Endothelial cell of umbilical vein (primary cell): ENCODE measurements at regions not wholly inside any gene's neighbourhood (a gene's known extent, or its start where the extent isn't known, plus 50 kb on each side); places are given as distances from the start of the nearest gene placed in this dataset.

Experiments
- BruUV-seq: library from RNA; stranded (reverse); fragments of 400-500 nt; replicated peaks from 2 replicates; lab custom pipeline; 2021; lab: Mats Ljungman, UMichigan
- CTCF ChIA-PET: fragments of 300-600, 350-600 bp; sonication (Branson Sonifier 250); formaldehyde crosslinking; loops from one replicate; lab custom pipeline; 2021; ENCODE audit warnings: antibody characterized with exemption, inconsistent platforms; lab: Charles Lee
- POLR2A ChIA-PET: fragments of 300-600, 350-600 bp; sonication (Branson Sonifier 250); formaldehyde crosslinking; loops from one replicate; lab custom pipeline; 2021; ENCODE audit warnings: antibody characterized with exemption, inconsistent platforms; lab: Charles Lee
- DNase-seq: peaks from one replicate; pipeline ENCODE4 v3.0.0-alpha.2; 2011; ENCODE audit warnings: low read depth, low spot score
- FAIRE-seq: peaks from 2 replicates; lab custom pipeline; 2011; peaks lifted over from hg19 to GRCh38; lab: Jason Lieb, UNC
- H2AFZ ChIP-seq: 2 replicates; pipeline ENCODE4 v1.6.0; 2012; ENCODE audit warnings: low read depth, low read length, control low read depth, inconsistent platforms
- H3K27ac ChIP-seq: 2 replicates; pipeline ENCODE4 v1.5.1; 2011; ENCODE audit warnings: low read depth, mild to moderate bottlenecking, control low read depth, low read length, moderate library complexity; ENCODE audit not compliant: insufficient read depth
- H3K27me3 ChIP-seq, 2 experiments: 2 replicates each; pipeline versions ENCODE4 v1.6.0 to v1.6.1; 2011; ENCODE audit warnings: low read length in 2 of 2, mixed read lengths in 1 of 2; ENCODE audit not compliant: control insufficient read depth in 2 of 2, insufficient read depth in 2 of 2
- H3K36me3 ChIP-seq, 2 experiments: 2 replicates in 1 of 2; 3 replicates in 1 of 2; pipeline ENCODE4 v1.5.1; 2011; ENCODE audit warnings: low read length in 2 of 2, mild to moderate bottlenecking in 1 of 2, moderate library complexity in 1 of 2; ENCODE audit not compliant: control insufficient read depth in 2 of 2, insufficient read depth in 2 of 2; ENCODE audit errors: extremely low read depth in 1 of 2
- H3K4me1 ChIP-seq: 3 replicates; pipeline ENCODE4 v1.5.1; 2011; ENCODE audit warnings: mild to moderate bottlenecking, low read length; ENCODE audit not compliant: control insufficient read depth, insufficient read depth; ENCODE audit errors: extremely low read depth
- H3K4me2 ChIP-seq: 2 replicates; pipeline ENCODE4 v1.6.1; 2011; ENCODE audit warnings: low read length, control low read depth, mixed read lengths; ENCODE audit not compliant: insufficient read depth
- H3K4me3 ChIP-seq, 3 experiments: fragments of 200-600 bp in 1 of 3; sonication (generic), shearing (Covaris generic) in 1 of 3; replicated peaks in 1 of 3; 2 replicates each; pipeline ENCODE4 v1.5.1; 2011 to 2016; ENCODE audit warnings: control low read depth in 3 of 3, low read length in 3 of 3, mild to moderate bottlenecking in 2 of 3, inconsistent platforms in 1 of 3, low read depth in 1 of 3, moderate library complexity in 1 of 3; ENCODE audit not compliant: insufficient read depth in 1 of 3
- H3K79me2 ChIP-seq: 2 replicates; pipeline ENCODE4 v1.6.0; 2012; ENCODE audit warnings: low read length, inconsistent platforms; ENCODE audit not compliant: control insufficient read depth, insufficient read depth
- H3K9ac ChIP-seq: replicated peaks from 2 replicates; pipeline ENCODE3; 2011; ENCODE audit warnings: low read length, control low read depth; ENCODE audit not compliant: insufficient read depth; ENCODE audit errors: extremely low read depth
- H3K9me1 ChIP-seq: replicated peaks from 3 replicates; pipeline ENCODE4 v1.6.0; 2011; ENCODE audit warnings: mild to moderate bottlenecking, low read length; ENCODE audit not compliant: control insufficient read depth, insufficient read depth; ENCODE audit errors: extremely low read depth
- H3K9me3 ChIP-seq: replicated peaks from 2 replicates; pipeline ENCODE4 v1.5.1; 2012; ENCODE audit warnings: low read length, inconsistent platforms; ENCODE audit not compliant: control insufficient read depth, insufficient read depth
- H4K20me1 ChIP-seq: replicated peaks from 2 replicates; pipeline ENCODE3; 2011; ENCODE audit warnings: mild to moderate bottlenecking, low read length; ENCODE audit not compliant: control insufficient read depth, insufficient read depth; ENCODE audit errors: extremely low read depth
- CTCF ChIP-seq, 2 donors: IDR thresholded peaks; 1 replicate in 1 of 2; 2 replicates in 1 of 2; pipeline ENCODE4 v1.5.1; 2011; ENCODE audit warnings: low read length in 2 of 2, mild to moderate bottlenecking in 2 of 2, moderate library complexity in 2 of 2, control low read depth in 1 of 2, inconsistent platforms in 1 of 2, low read depth in 1 of 2; ENCODE audit not compliant: insufficient read depth in 1 of 2; ENCODE audit errors: extremely low read depth in 1 of 2
- EZH2 ChIP-seq: IDR thresholded peaks from 2 replicates; pipeline ENCODE4 v1.6.1; 2012; ENCODE audit warnings: borderline replicate concordance, low read depth, mild to moderate bottlenecking, moderate library complexity, low read length, inconsistent platforms; ENCODE audit not compliant: severe bottlenecking
- FOS ChIP-seq: IDR thresholded peaks from 2 replicates; pipeline ENCODE4 v1.6.1; 2011; ENCODE audit warnings: mild to moderate bottlenecking, low read length, moderate library complexity, borderline replicate concordance; ENCODE audit not compliant: insufficient read depth
- GATA2 ChIP-seq: IDR thresholded peaks from 2 replicates; pipeline ENCODE4 v1.7.0; 2011; ENCODE audit warnings: low read depth, mild to moderate bottlenecking, moderate library complexity, mixed read lengths, low read length; ENCODE audit not compliant: insufficient read length, insufficient read depth
- JUN ChIP-seq: IDR thresholded peaks from 2 replicates; pipeline ENCODE4 v1.6.1; 2011; ENCODE audit warnings: borderline replicate concordance, low read depth; ENCODE audit not compliant: insufficient read length, insufficient read depth
- MYC ChIP-seq: IDR thresholded peaks from one replicate; pipeline ENCODE4 v1.6.1; 2011; ENCODE audit warnings: mild to moderate bottlenecking, low read depth, low read length
- POLR2A ChIP-seq: IDR thresholded peaks from 2 replicates; pipeline ENCODE4 v1.6.1; 2012; ENCODE audit warnings: low read depth, mild to moderate bottlenecking, control low read depth, low read length
- POLR2AphosphoS5 ChIP-seq: IDR thresholded peaks from 2 replicates; pipeline ENCODE4 v1.6.1; 2012; ENCODE audit warnings: low read depth, mild to moderate bottlenecking, control low read depth, low read length, moderate library complexity; ENCODE audit not compliant: insufficient read depth
- dilution Hi-C: fragments of 300-500 bp; cut with MboI; formaldehyde crosslinking; loops from one replicate; pipeline ENCODE4 v1.15.0; 2019; ENCODE audit warnings: low sequenced_read_pairs; ENCODE audit not compliant: extremely low pct_ligation_motif_present
- intact Hi-C: fragments of 100-400 bp; cut with micrococcal nuclease; formaldehyde crosslinking; loops from one replicate; pipeline ENCODE4 v1.10.0; 2022
- TF ChIP-seq, protein P1 (sequence below): IDR thresholded peaks from 2 replicates; pipeline ENCODE4 v1.6.1; 2011; ENCODE audit not compliant: insufficient read depth, insufficient read length

DNA sequence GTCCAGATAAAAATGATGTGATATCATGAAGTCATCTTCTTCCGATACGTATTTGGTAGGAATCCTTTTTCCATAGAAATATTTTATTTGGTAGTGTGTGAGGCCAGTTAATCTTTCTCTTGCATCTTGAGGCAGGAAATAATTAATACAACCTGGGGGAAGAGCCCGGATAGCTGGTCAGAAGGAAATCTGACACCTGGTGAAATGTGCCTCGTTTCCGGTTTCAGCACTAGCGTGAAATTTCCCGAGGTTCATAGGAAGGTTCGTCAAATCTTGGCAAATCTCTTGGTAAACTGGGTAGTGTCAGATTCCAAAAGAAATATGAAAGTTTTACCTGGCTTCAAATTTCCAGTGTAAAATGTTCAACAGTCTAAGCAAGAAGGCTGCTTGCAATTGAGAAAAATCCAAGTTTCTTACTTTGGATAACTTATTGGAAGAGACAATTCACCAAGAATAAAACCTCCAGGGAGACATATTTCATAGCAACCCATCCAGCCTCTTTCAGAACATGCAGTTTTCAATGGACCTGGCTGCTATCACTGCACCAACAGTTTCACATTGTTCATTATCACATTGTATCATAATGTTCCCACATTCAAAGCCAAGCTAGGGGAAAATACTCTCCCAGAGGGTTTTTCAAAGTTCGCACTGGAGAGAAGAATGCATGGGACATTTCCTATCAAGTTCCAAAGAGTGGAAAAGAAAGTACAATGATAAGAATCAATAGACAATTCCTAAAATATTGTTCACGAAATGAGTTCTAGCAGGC lies 454.5 kb upstream of the CITED2 start:
- FAIRE-seq (no peak), DNase-seq (no peak)
- no peak overlapping the region for H3K9ac ChIP-seq
- H3K4me1 ChIP-seq, result no peaks in the 10 kb centered on the region
- H3K4me2 ChIP-seq, result no peak overlapping the region
- POLR2A ChIA-PET, result no interaction called here
- dilution Hi-C loops, result no loop called here
- TF ChIP-seq MYC (no peak), POLR2AphosphoS5 (no peak)
- BruUV-seq, result no TSS peak
- no peaks in the 10 kb centered on the region for H3K27me3 ChIP-seq
- CTCF ChIA-PET, result no interaction called here
- intact Hi-C loops, result no loop called here
- no peaks in the 10 kb centered on the region for H3K9me1 ChIP-seq
- no peak overlapping the region for H2AFZ ChIP-seq
- no peaks in the 10 kb centered on the region for H3K9me3 ChIP-seq
- no peak overlapping the region for H3K4me3 ChIP-seq
- no peaks in the 10 kb centered on the region for H3K36me3 ChIP-seq
- H3K79me2 ChIP-seq, result no peaks in the 10 kb centered on the region
- H3K27ac ChIP-seq, result no peak overlapping the region
- no peaks in the 10 kb centered on the region for H4K20me1 ChIP-seq

DNA sequence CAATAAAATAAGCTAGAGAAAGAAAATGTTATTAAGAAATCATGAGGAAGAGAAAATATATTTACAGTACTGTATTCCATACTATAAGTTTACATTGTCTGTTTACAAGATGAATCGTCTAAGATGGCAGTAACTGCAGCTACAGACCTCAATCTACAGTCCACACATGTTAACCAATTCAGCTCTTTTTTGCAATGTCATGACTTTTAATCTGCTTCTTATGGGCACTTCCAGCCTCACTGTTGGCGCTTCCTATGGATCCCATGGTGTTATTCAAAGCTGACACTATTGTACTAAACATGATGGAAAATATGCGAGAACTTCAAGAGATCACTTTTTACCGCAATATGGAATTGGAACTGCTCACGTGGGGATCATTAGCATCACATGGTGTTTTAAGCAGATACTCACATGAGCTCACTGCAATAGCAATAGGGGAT lies 451.5 kb upstream of the CITED2 start:
- no peaks in the 10 kb centered on the region for H3K79me2 ChIP-seq
- no peak overlapping the region for H3K9ac ChIP-seq
- no peaks in the 10 kb centered on the region for H3K9me3 ChIP-seq
- no TSS peak for BruUV-seq
- no peaks in the 10 kb centered on the region for H4K20me1 ChIP-seq
- POLR2A ChIA-PET, result no interaction called here
- DNase-seq (no peak), FAIRE-seq (no peak)
- no peak overlapping the region for H3K27ac ChIP-seq
- dilution Hi-C loops (no loop called here), intact Hi-C loops (no loop called here)
- no peaks in the 10 kb centered on the region for H3K36me3 ChIP-seq
- TF ChIP-seq POLR2AphosphoS5 (no peak), CTCF (IDR thresholded peaks at IDR 0.05; ENCODE audit: extremely low read depth in 1 of 2, insufficient read depth in 1 of 2, low read depth in 1 of 2, low read length in 2 of 2) (no peak), EZH2 (no peak), GATA2 (no peak), POLR2A (no peak), FOS (no peak), MYC (no peak), JUN (no peak)
- TF ChIP-seq, protein P1, sequence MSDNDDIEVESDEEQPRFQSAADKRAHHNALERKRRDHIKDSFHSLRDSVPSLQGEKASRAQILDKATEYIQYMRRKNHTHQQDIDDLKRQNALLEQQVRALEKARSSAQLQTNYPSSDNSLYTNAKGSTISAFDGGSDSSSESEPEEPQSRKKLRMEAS, result no peak
- H3K27me3 ChIP-seq, result no peaks in the 10 kb centered on the region
- no peak overlapping the region for H2AFZ ChIP-seq
- H3K9me1 ChIP-seq, result no peaks in the 10 kb centered on the region
- CTCF ChIA-PET, result interaction anchor here (1.0 kb wide), 1 partner anchor 16 kb away, joined by 4 read pairs; no protein-coding TSS in a partner anchor
- H3K4me2 ChIP-seq, result no peak overlapping the region
- no peak overlapping the region for H3K4me3 ChIP-seq
- H3K4me1 ChIP-seq, result peaks cover 7% of the 10 kb centered on the region
